ENCODE measurements at regions not wholly inside any gene's neighbourhood (a gene's known extent, or its start where the extent isn't known, plus 50 kb on each side); places are given as distances from the start of the nearest gene placed in this dataset.

- no peak overlapping the region for H3K27ac ChIP-seq (ENCODE audit: low read length)
- H3K36me3 ChIP-seq (ENCODE audit: control insufficient read depth, insufficient read depth, low read length) = no peaks in the 10 kb centered on the region
- H3K4me1 ChIP-seq (ENCODE audit: control insufficient read depth, insufficient read depth, low read length) = no peaks in the 10 kb centered on the region
- ChIA-PET POLR2A (no interaction called here), CTCF (no interaction called here)
- no peak overlapping the region for H3K4me3 ChIP-seq (ENCODE audit: low read depth in 2 of 2, low read length in 2 of 2)
- no TSS peak for BruUV-seq (replicated peaks)
- ATAC-seq (no peak), DNase-seq (ENCODE audit: low read depth, low spot score) (no peak)
- TF ChIP-seq POLR2AphosphoS5 (IDR thresholded peaks at IDR 0.05; ENCODE audit: low read depth, low read length) (no peak), CTCF (IDR thresholded peaks at IDR 0.05) (no peak), REST (IDR thresholded peaks at IDR 0.05; ENCODE audit: insufficient read depth in 1 of 2, low read depth in 2 of 2, low read length in 1 of 2) (no peak), SIN3A (IDR thresholded peaks at IDR 0.05; ENCODE audit: borderline replicate concordance, insufficient read depth, low read depth, low read length) (no peak), TCF7L2 (IDR thresholded peaks at IDR 0.05; ENCODE audit: low read depth, low read length) (no peak)
- no peaks in the 10 kb centered on the region for H3K9me3 ChIP-seq (ENCODE audit: control insufficient read depth, insufficient read depth, low read depth, low read length)
- no peaks in the 10 kb centered on the region for H3K27me3 ChIP-seq (ENCODE audit: control insufficient read depth, insufficient read depth, low read length)
- in situ Hi-C loops (cut with HindIII; ENCODE audit: low pct_unique_long_range_greater_than_20kb, low sequenced_read_pairs) = no loop called here
- intact Hi-C loops (cut with micrococcal nuclease; ENCODE audit: unreplicated experiment) = no loop called here
Observed at GRCh38 chrX:88355252-88355651, 391.8 kb upstream of the CPXCR1 start.

GRCh38 chrX:88366314-88366713 lies 380.7 kb upstream of the CPXCR1 start:
- CTCF ChIA-PET = no interaction called here

More at GRCh38 chrX:88366314-88366713, 380.7 kb upstream of the CPXCR1 start:
- Histone ChIP-seq H3K9me3 (ENCODE audit: control insufficient read depth, insufficient read depth, low read depth, low read length) (no peaks in the 10 kb centered on the region), H3K36me3 (ENCODE audit: control insufficient read depth, insufficient read depth, low read length) (no peaks in the 10 kb centered on the region), H3K27ac (ENCODE audit: low read length) (no peak overlapping the region), H3K27me3 (ENCODE audit: control insufficient read depth, insufficient read depth, low read length) (no peaks in the 10 kb centered on the region), H3K4me3 (ENCODE audit: low read depth in 2 of 2, low read length in 2 of 2) (no peak overlapping the region), H3K4me1 (ENCODE audit: control insufficient read depth, insufficient read depth, low read length) (no peaks in the 10 kb centered on the region)
- ATAC-seq = no peak
- POLR2A ChIA-PET = no interaction called here
- TF ChIP-seq TCF7L2 (IDR thresholded peaks at IDR 0.05; ENCODE audit: low read depth, low read length) = no peak
- no peak for TF ChIP-seq REST (IDR thresholded peaks at IDR 0.05; ENCODE audit: insufficient read depth in 1 of 2, low read depth in 2 of 2, low read length in 1 of 2)
- TF ChIP-seq POLR2AphosphoS5 (IDR thresholded peaks at IDR 0.05; ENCODE audit: low read depth, low read length) = no peak
- TF ChIP-seq SIN3A (IDR thresholded peaks at IDR 0.05; ENCODE audit: borderline replicate concordance, insufficient read depth, low read depth, low read length) = no peak
- no peak for TF ChIP-seq CTCF (IDR thresholded peaks at IDR 0.05)
- in situ Hi-C loops (cut with HindIII; ENCODE audit: low pct_unique_long_range_greater_than_20kb, low sequenced_read_pairs) (no loop called here), intact Hi-C loops (cut with micrococcal nuclease; ENCODE audit: unreplicated experiment) (no loop called here)
- BruUV-seq (replicated peaks) = no TSS peak
- no peak for DNase-seq (ENCODE audit: low read depth, low spot score)

All from Panc1 (cell line).